HEK293 (cell line): ENCODE measurements at regions not wholly inside any gene's neighbourhood (a gene's known extent, or its start where the extent isn't known, plus 50 kb on each side); places are given as distances from the start of the nearest gene placed in this dataset.
"Not testable (repeated sequence)": the region's sequence is repeated elsewhere in the genome, so short reads cannot be mapped to it uniquely, and the experiment has no call there.

ENCODE experiments used
- CTCF ChIA-PET: fragments of 350-600 bp; formaldehyde crosslinking; extraction: SDS; loops from one replicate; lab custom pipeline; 2021; ENCODE audit warnings: antibody characterized with exemption; lab: Yijun Ruan, JAX
- POLR2A ChIA-PET: fragments of 300-600 bp; formaldehyde crosslinking; extraction: SDS; loops from one replicate; lab custom pipeline; 2020; ENCODE audit warnings: antibody characterized with exemption, inconsistent platforms; lab: Yijun Ruan, JAX
- H3K27ac ChIP-seq: fragments of 200-500 bp; sonication (Bioruptor generic); 2 replicates; pipeline ENCODE4 v1.5.1; 2014; ENCODE audit warnings: low read depth, low read length, control low read depth, inconsistent platforms; ENCODE audit errors: extremely low read depth
- H3K36me3 ChIP-seq, 2 experiments: fragments of 200-500 bp in 1 of 2; sonication (Bioruptor generic) in 1 of 2; 1 replicate in 1 of 2; 2 replicates in 1 of 2; pipeline ENCODE4 v1.5.1; 2014 to 2017; ENCODE audit warnings: inconsistent platforms in 2 of 2, low read length in 2 of 2; ENCODE audit not compliant: control insufficient read depth in 2 of 2, insufficient read depth in 1 of 2
- H3K4me1 ChIP-seq: fragments of 200-500 bp; sonication (Bioruptor generic); 2 replicates; pipeline ENCODE4 v1.5.1; 2014; ENCODE audit warnings: mild to moderate bottlenecking, low read length, inconsistent platforms; ENCODE audit not compliant: control insufficient read depth, insufficient read depth
- H3K4me3 ChIP-seq: 2 replicates; pipeline ENCODE4 v1.5.1; 2011; ENCODE audit warnings: low read depth, mild to moderate bottlenecking, control low read depth, low read length, moderate library complexity
- H3K9me3 ChIP-seq: fragments of 200-500 bp; sonication (Bioruptor generic); 2 replicates; pipeline ENCODE4 v1.5.1; 2014; ENCODE audit warnings: low read depth, low read length, inconsistent platforms; ENCODE audit not compliant: control insufficient read depth, insufficient read depth
- KLF7 ChIP-seq: fragments of 450-650 bp; formaldehyde crosslinking; IDR thresholded peaks from 2 replicates; pipeline ENCODE4 v1.5.1; 2016; ENCODE audit warnings: missing biosample characterization, missing genetic modification characterization, borderline replicate concordance
- RBAK ChIP-seq: fragments of 450-650 bp; formaldehyde crosslinking; IDR thresholded peaks from 2 replicates; pipeline ENCODE4 v1.5.1; 2016; ENCODE audit warnings: missing biosample characterization, missing genetic modification characterization
- SP2 ChIP-seq: fragments of 450-650 bp; formaldehyde crosslinking; IDR thresholded peaks from 2 replicates; pipeline ENCODE4 v1.5.1; 2016; ENCODE audit warnings: missing biosample characterization, missing genetic modification characterization
- SP7 ChIP-seq: fragments of 450-650 bp; formaldehyde crosslinking; IDR thresholded peaks from 2 replicates; pipeline ENCODE4 v1.5.1; 2016; ENCODE audit warnings: missing biosample characterization, missing genetic modification characterization
- ZBTB1 ChIP-seq: fragments of 450-650 bp; formaldehyde crosslinking; IDR thresholded peaks from 2 replicates; pipeline ENCODE4 v1.5.1; 2016; ENCODE audit warnings: missing biosample characterization, missing genetic modification characterization
- ZBTB17 ChIP-seq: fragments of 450-650 bp; formaldehyde crosslinking; IDR thresholded peaks from 2 replicates; pipeline ENCODE4 v1.5.1; 2016; ENCODE audit warnings: missing biosample characterization, missing genetic modification characterization
- ZNF10 ChIP-seq: fragments of 450-650 bp; formaldehyde crosslinking; IDR thresholded peaks from 2 replicates; pipeline ENCODE4 v1.5.1; 2017; ENCODE audit warnings: missing biosample characterization, missing genetic modification characterization
- ZNF114 ChIP-seq: fragments of 450-650 bp; formaldehyde crosslinking; IDR thresholded peaks from 2 replicates; pipeline ENCODE4 v1.5.0; 2017; ENCODE audit warnings: missing biosample characterization, missing genetic modification characterization
- ZNF121 ChIP-seq: fragments of 450-650 bp; formaldehyde crosslinking; IDR thresholded peaks from 2 replicates; pipeline ENCODE4 v1.5.1; 2016; ENCODE audit warnings: missing biosample characterization, missing genetic modification characterization
- ZNF133 ChIP-seq: fragments of 450-650 bp; formaldehyde crosslinking; IDR thresholded peaks from 2 replicates; pipeline ENCODE4 v1.5.1; 2016; ENCODE audit warnings: missing biosample characterization, missing genetic modification characterization
- ZNF146 ChIP-seq: fragments of 450-650 bp; formaldehyde crosslinking; IDR thresholded peaks from 2 replicates; pipeline ENCODE4 v1.5.1; 2016; ENCODE audit warnings: missing biosample characterization, missing genetic modification characterization
- ZNF184 ChIP-seq: fragments of 450-650 bp; IDR thresholded peaks from 2 replicates; pipeline ENCODE4 v1.5.1; 2018; ENCODE audit warnings: missing biosample characterization, mild to moderate bottlenecking, missing genetic modification characterization
- ZNF391 ChIP-seq: fragments of 450-650 bp; formaldehyde crosslinking; IDR thresholded peaks from 2 replicates; pipeline ENCODE4 v1.5.1; 2016; ENCODE audit warnings: low read depth, missing biosample characterization, missing genetic modification characterization, borderline replicate concordance
- ZNF423 ChIP-seq: fragments of 450-650 bp; formaldehyde crosslinking; IDR thresholded peaks from 2 replicates; pipeline ENCODE4 v1.5.1; 2016; ENCODE audit warnings: missing biosample characterization, missing genetic modification characterization
- ZNF549 ChIP-seq: fragments of 450-650 bp; IDR thresholded peaks from 2 replicates; pipeline ENCODE4 v1.5.1; 2018; ENCODE audit warnings: missing biosample characterization, missing genetic modification characterization, mild to moderate bottlenecking, inconsistent platforms, moderate library complexity
- ZNF660 ChIP-seq: fragments of 450-650 bp; IDR thresholded peaks from 2 replicates; pipeline ENCODE4 v1.5.1; 2018; ENCODE audit warnings: missing biosample characterization, mild to moderate bottlenecking, missing genetic modification characterization
- ZNF792 ChIP-seq: fragments of 450-650 bp; formaldehyde crosslinking; IDR thresholded peaks from 2 replicates; pipeline ENCODE4 v1.5.1; 2016; ENCODE audit warnings: missing biosample characterization, missing genetic modification characterization
- TF ChIP-seq, protein P1 (sequence below): fragments of 450-650 bp; formaldehyde crosslinking; IDR thresholded peaks from 2 replicates; pipeline ENCODE4 v1.5.1; 2016; ENCODE audit warnings: missing biosample characterization, missing genetic modification characterization
- TF ChIP-seq, protein P2 (sequence below): fragments of 450-650 bp; formaldehyde crosslinking; IDR thresholded peaks from 2 replicates; pipeline ENCODE4 v1.5.1; 2017; ENCODE audit warnings: missing biosample characterization, missing genetic modification characterization
- TF ChIP-seq, protein P3 (sequence below): fragments of 450-650 bp; formaldehyde crosslinking; IDR thresholded peaks from 2 replicates; pipeline ENCODE4 v1.5.1; 2017; ENCODE audit warnings: missing biosample characterization, missing genetic modification characterization
- TF ChIP-seq, protein P4 (sequence below): fragments of 450-650 bp; formaldehyde crosslinking; IDR thresholded peaks from 2 replicates; pipeline ENCODE4 v1.5.1; 2016; ENCODE audit warnings: missing biosample characterization, missing genetic modification characterization
- TF ChIP-seq, protein P5 (sequence below): fragments of 450-650 bp; formaldehyde crosslinking; IDR thresholded peaks from 2 replicates; pipeline ENCODE4 v1.5.1; 2016; ENCODE audit warnings: missing biosample characterization, missing genetic modification characterization

DNA sequence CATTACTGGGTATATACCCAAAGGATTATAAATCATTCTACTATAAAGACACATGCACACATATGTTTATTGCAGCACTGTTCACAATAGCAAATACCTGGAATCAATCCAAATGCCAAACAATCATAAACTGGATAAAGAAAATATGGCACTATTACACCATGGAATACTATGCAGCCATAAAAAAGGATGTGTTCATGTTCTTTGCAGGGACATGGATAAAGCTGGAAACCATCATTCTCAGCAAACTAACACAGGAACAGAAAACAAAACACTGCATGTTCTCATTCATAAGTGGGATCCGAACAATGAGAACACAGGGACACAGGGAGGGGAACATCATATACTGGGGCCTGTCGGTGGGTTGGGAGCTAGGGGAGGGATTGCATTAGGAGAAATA lies 591.7 kb downstream of the TBL1XR1 start:
- H3K27ac ChIP-seq, POLR2A ChIA-PET, H3K36me3 ChIP-seq, H3K4me1 ChIP-seq, CTCF ChIA-PET, H3K4me3 ChIP-seq, H3K9me3 ChIP-seq: not testable (repeated sequence)
- peak; percentile 52; the same call in 1 of the 2 replicates for TF ChIP-seq ZNF146 (tag by site-specific recombination)
- TF ChIP-seq, protein P1, sequence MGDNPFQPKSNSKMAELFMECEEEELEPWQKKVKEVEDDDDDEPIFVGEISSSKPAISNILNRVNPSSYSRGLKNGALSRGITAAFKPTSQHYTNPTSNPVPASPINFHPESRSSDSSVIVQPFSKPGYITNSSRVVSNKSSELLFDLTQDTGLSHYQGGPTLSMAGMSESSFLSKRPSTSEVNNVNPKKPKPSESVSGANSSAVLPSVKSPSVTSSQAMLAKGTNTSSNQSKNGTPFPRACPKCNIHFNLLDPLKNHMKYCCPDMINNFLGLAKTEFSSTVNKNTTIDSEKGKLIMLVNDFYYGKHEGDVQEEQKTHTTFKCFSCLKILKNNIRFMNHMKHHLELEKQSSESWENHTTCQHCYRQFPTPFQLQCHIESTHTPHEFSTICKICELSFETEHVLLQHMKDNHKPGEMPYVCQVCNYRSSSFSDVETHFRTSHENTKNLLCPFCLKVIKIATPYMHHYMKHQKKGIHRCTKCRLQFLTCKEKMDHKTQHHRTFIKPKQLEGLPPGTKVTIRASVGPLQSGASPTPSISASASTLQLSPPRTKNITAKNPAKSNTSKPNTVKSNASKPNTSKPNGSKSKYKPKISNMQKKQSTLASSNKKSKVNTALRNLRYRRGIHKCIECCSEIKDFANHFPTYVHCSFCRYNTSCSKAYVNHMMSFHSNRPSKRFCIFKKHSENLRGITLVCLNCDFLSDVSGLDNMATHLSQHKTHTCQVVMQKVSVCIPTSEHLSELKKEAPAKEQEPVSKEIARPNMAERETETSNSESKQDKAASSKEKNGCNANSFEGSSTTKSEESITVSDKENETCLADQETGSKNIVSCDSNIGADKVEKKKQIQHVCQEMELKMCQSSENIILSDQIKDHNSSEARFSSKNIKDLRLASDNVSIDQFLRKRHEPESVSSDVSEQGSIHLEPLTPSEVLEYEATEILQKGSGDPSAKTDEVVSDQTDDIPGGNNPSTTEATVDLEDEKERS (tag by site-specific recombination) = 0 out of 2 replicates have a peak, but pooled peaks have one; percentile 8

DNA sequence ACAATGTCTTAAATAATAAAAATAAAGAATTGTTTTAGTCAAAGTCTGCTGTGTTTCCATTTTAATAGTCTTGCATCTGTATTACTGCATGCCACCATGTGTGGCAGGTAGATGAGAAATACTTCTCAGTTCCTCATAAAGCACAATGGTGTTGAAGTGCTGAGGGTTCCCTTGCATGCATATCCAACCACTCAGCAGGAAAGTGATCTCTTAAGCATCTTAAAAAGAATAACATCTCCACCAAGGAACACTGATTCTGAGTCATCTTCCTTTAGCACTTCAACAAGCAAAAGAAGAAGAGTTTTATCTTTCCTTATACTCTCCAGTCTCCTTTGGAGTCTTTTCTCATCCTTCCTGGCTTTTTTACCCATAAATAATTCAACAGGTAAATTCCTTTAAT lies 602.0 kb downstream of the TBL1XR1 start:
- POLR2A ChIA-PET = no interaction called here
- CTCF ChIA-PET = no interaction called here
- Histone ChIP-seq H3K27ac (no peak overlapping the region), H3K4me1 (no peaks in the 10 kb centered on the region), H3K36me3 (no peaks in the 10 kb centered on the region), H3K4me3 (no peak overlapping the region), H3K9me3 (no peaks in the 10 kb centered on the region)
- no peak for TF ChIP-seq ZNF549 (tag by site-specific recombination)

DNA sequence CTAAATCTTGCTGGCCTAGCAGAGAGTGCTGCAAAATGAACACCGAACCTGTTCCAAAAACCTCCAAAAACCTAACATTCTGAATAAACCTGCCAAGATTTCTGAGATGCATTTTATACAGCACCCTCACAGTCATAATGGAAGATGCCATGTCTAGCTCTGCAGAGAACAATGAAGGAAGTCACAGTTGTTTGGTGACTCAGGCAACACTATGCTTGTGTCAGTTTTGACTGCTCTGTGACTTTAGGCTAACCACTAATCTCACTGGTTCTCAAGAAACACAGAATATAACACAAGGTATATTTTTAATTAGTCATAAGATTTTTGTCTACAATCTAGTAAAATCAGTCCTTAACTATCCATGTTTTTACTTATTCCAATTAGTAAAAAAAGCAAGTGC lies 606.6 kb downstream of the TBL1XR1 start:
- TF ChIP-seq ZBTB17 (tag by site-specific recombination) (no peak), ZNF114 (tag by site-specific recombination) (no peak), SP7 (tag by site-specific recombination) (no peak), ZNF121 (no peak), ZNF184 (tag by site-specific recombination) (no peak), ZBTB1 (tag by site-specific recombination) (no peak), KLF7 (tag by site-specific recombination) (no peak), ZNF660 (tag by site-specific recombination) (no peak), ZNF792 (no peak), ZNF423 (no peak), SP2 (tag by site-specific recombination) (no peak), ZNF10 (tag by site-specific recombination) (no peak), RBAK (tag by site-specific recombination) (no peak), ZNF391 (tag by site-specific recombination) (no peak), ZNF133 (no peak)
- TF ChIP-seq, protein P2, sequence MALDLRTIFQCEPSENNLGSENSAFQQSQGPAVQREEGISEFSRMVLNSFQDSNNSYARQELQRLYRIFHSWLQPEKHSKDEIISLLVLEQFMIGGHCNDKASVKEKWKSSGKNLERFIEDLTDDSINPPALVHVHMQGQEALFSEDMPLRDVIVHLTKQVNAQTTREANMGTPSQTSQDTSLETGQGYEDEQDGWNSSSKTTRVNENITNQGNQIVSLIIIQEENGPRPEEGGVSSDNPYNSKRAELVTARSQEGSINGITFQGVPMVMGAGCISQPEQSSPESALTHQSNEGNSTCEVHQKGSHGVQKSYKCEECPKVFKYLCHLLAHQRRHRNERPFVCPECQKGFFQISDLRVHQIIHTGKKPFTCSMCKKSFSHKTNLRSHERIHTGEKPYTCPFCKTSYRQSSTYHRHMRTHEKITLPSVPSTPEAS (tag by site-specific recombination) = no peak
- TF ChIP-seq, protein P3, sequence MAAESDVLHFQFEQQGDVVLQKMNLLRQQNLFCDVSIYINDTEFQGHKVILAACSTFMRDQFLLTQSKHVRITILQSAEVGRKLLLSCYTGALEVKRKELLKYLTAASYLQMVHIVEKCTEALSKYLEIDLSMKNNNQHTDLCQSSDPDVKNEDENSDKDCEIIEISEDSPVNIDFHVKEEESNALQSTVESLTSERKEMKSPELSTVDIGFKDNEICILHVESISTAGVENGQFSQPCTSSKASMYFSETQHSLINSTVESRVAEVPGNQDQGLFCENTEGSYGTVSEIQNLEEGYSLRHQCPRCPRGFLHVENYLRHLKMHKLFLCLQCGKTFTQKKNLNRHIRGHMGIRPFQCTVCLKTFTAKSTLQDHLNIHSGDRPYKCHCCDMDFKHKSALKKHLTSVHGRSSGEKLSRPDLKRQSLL (tag by site-specific recombination) = no peak
- TF ChIP-seq, protein P4, sequence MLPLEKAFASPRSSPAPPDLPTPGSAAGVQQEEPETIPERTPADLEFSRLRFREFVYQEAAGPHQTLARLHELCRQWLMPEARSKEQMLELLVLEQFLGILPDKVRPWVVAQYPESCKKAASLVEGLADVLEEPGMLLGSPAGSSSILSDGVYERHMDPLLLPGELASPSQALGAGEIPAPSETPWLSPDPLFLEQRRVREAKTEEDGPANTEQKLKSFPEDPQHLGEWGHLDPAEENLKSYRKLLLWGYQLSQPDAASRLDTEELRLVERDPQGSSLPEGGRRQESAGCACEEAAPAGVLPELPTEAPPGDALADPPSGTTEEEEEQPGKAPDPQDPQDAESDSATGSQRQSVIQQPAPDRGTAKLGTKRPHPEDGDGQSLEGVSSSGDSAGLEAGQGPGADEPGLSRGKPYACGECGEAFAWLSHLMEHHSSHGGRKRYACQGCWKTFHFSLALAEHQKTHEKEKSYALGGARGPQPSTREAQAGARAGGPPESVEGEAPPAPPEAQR (tag by site-specific recombination) = no peak
- TF ChIP-seq, protein P5, sequence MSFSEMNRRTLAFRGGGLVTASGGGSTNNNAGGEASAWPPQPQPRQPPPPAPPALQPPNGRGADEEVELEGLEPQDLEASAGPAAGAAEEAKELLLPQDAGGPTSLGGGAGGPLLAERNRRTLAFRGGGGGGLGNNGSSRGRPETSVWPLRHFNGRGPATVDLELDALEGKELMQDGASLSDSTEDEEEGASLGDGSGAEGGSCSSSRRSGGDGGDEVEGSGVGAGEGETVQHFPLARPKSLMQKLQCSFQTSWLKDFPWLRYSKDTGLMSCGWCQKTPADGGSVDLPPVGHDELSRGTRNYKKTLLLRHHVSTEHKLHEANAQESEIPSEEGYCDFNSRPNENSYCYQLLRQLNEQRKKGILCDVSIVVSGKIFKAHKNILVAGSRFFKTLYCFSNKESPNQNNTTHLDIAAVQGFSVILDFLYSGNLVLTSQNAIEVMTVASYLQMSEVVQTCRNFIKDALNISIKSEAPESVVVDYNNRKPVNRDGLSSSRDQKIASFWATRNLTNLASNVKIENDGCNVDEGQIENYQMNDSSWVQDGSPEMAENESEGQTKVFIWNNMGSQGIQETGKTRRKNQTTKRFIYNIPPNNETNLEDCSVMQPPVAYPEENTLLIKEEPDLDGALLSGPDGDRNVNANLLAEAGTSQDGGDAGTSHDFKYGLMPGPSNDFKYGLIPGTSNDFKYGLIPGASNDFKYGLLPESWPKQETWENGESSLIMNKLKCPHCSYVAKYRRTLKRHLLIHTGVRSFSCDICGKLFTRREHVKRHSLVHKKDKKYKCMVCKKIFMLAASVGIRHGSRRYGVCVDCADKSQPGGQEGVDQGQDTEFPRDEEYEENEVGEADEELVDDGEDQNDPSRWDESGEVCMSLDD (tag by site-specific recombination) = no peak
- CTCF ChIA-PET = no interaction called here
- Histone ChIP-seq H3K36me3 (no peaks in the 10 kb centered on the region), H3K9me3 (no peaks in the 10 kb centered on the region), H3K4me1 (no peaks in the 10 kb centered on the region), H3K27ac (no peak overlapping the region), H3K4me3 (no peak overlapping the region)
- POLR2A ChIA-PET = no interaction called here
